ENCODE measurements at regions not wholly inside any gene's neighbourhood (a gene's known extent, or its start where the extent isn't known, plus 50 kb on each side); places are given as distances from the start of the nearest gene placed in this dataset.

DNA sequence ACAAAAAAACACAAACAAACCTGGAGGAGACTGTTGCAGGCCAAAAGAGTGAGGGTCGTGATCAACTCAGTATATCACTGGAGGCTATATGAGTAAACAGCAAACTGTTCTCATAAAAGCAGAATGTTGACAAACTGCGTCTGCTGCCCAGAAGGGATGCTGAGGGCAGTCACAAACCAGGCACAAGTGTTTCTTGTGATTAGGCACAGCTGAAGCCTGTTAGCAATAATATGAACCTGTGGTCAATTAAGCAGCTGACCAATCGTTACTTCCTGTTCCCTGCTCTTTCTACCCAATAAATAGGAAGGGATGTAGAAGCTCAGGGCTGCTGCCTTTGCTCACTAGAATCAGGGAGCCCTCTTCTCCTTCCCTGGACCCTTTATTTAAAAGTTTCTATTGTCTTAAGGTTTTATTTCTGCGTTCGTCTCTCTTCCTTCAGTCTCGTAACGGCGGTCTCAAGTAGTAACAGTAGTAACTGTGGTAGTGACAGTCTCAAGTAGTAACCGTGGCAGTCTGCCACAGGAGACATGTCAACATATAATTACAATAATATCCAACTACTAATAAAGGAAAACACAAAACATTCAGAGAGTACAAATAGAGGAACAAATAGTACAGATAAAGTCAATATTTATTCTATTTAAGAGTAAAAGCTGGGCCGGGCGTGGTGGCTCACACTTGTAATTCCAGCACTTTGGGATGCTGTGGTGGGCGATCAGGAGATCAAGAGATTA, 698.4 kb upstream of the CCDC54 start:
- TF ChIP-seq CTCF (IDR thresholded peaks at IDR 0.05) (no peak), EZH2phosphoT487 (IDR thresholded peaks at IDR 0.05) (no peak)

Measured in neural progenitor cell (in vitro differentiated cells).